Sigmoid colon (tissue), 4 donors: ENCODE measurements at regions not wholly inside any gene's neighbourhood (a gene's known extent, or its start where the extent isn't known, plus 50 kb on each side); places are given as distances from the start of the nearest gene placed in this dataset.

Experiments
- CTCF ChIP-seq, 4 experiments: fragments of 450-650 bp in 3 of 4; fragments of 200-600 bp in 1 of 4; IDR thresholded peaks; one replicate each; pipeline ENCODE4 v1.5.1; 2016 to 2019; ENCODE audit warnings: antibody characterized with exemption in 4 of 4, mild to moderate bottlenecking in 3 of 4, moderate library complexity in 2 of 4
- EP300 ChIP-seq, 4 donors: sonication (generic); formaldehyde crosslinking; IDR thresholded peaks; one replicate each; pipeline ENCODE4 v1.6.1; 2017; ENCODE audit warnings: antibody characterized with exemption in 4 of 4

GRCh38 chr14:55513491-55513890, 66.5 kb upstream of the KTN1 start:
- TF ChIP-seq EP300 (IDR thresholded peaks at IDR 0.05) = no peak
- no peak for TF ChIP-seq CTCF (IDR thresholded peaks at IDR 0.05)
